Pancreas (tissue), 10 donors: ENCODE measurements at regions not wholly inside any gene's neighbourhood (a gene's known extent, or its start where the extent isn't known, plus 50 kb on each side); places are given as distances from the start of the nearest gene placed in this dataset.

Experiments
- ATAC-seq, 4 donors: fragments of 200-7000 bp; cut with Tn5 transposase; one replicate each; pipeline versions ENCODE4 v1.8.0 to v1.9.1; 2020; ENCODE audit warnings: mild to moderate bottlenecking in 4 of 4, moderate library complexity in 4 of 4
- DNase-seq, 6 donors: peaks; one replicate each; pipeline ENCODE4 v3.0.0-alpha.2; 2020
- FAIRE-seq: peaks from 2 replicates; lab custom pipeline; 2012; peaks lifted over from hg19 to GRCh38; lab: Jason Lieb, UNC
- H3K27ac ChIP-seq, 4 donors: fragments of 200-600 bp; sonication (generic); 1 replicate in 3 of 4; 2 replicates in 1 of 4; pipeline versions ENCODE4 v1.5.0 to v1.8.0; 2020
- H3K27me3 ChIP-seq, 4 donors: fragments of 200-600 bp; one replicate each; pipeline ENCODE4 v1.8.0; 2021
- H3K36me3 ChIP-seq, 3 donors: fragments of 200-600 bp; sonication (generic) in 1 of 3; one replicate each; pipeline versions ENCODE4 v1.5.0 to v1.8.0; 2020 to 2021
- H3K4me1 ChIP-seq, 3 donors: fragments of 200-600 bp; one replicate each; pipeline ENCODE4 v1.8.0; 2021
- H3K4me3 ChIP-seq, 4 donors: fragments of 200-600 bp; sonication (generic) in 2 of 4; one replicate each; pipeline versions ENCODE4 v1.5.0 to v1.8.0; 2020 to 2021
- H3K9me3 ChIP-seq, 4 donors: fragments of 200-600 bp; one replicate each; pipeline ENCODE4 v1.8.0; 2021
- CTCF ChIP-seq, 4 donors: fragments of 200-600 bp; sonication (generic) in 3 of 4; IDR thresholded peaks; one replicate each; pipeline versions ENCODE4 v1.5.0 to v1.8.0; 2021; ENCODE audit warnings: antibody characterized with exemption in 4 of 4
- WGBS, 2 donors: extraction: QIAGEN DNeasy Blood & Tissue Kit; methylation state at CpG; one replicate each; pipeline ENCODE4 v1.1.7; 2013; 5-methylcytosine and 5-hydroxymethylcytosine counted together
- intact Hi-C, 3 donors: fragments of 100-400 bp; cut with DNase I; formaldehyde crosslinking; loops; one replicate each; pipeline versions ENCODE4 v1.11.1 to v1.14.2; 2022
- donor health status: healthy with polysubstance abuse.
- donor health status: DM: no; HTN: no; CAD: no; lungs with moderate emphysema.
- donor health status: DM: no; HTN: no; CAD: no.
- donor health status: control.
- donor health status: control.
- donor health status: Bipolar disorder and iron deficiency.
- donor health status: DM: yes; HTN: yes; CAD: no.
- donor health status: DM: no; HTN: no; CAD: no.
- donor health status: DM: no; HTN: no; CAD: no.
- donor health status: DM: yes; HTN: yes; CAD: no.

GRCh38 chr7:17689361-17689902 lies 250.9 kb downstream of the SNX13 start:
- no peak for TF ChIP-seq CTCF (IDR thresholded peaks at IDR 0.05)
- Histone ChIP-seq H3K4me3 (no peak overlapping the region), H3K27ac (no peak overlapping the region), H3K4me1 (no peaks in the 10 kb centered on the region), H3K36me3 (no peaks in the 10 kb centered on the region), H3K9me3 (no peaks in the 10 kb centered on the region), H3K27me3 (no peaks in the 10 kb centered on the region)
- intact Hi-C loops = no loop called here
- no peak for DNase-seq
- ATAC-seq = no peak
- no peak for FAIRE-seq
- 30 to 31% methylated on average over 5 of the region's 5 CpGs for whole genome bisulfite sequencing, 2 donors

GRCh38 chr7:17690030-17690429 lies 250.3 kb downstream of the SNX13 start:
- no peak for FAIRE-seq
- peak in 2 of 4 donors; percentile 60 to 63 for ATAC-seq
- DNase-seq = no peak

GRCh38 chr7:17696422-17696821 lies 243.9 kb downstream of the SNX13 start:
- H3K27me3 ChIP-seq = no peaks in the 10 kb centered on the region
- peak in 1 of 4 donors; percentile 58 for ATAC-seq

More at GRCh38 chr7:17690030-17690429, 250.3 kb downstream of the SNX13 start:
- Histone ChIP-seq H3K4me1 (no peaks in the 10 kb centered on the region), H3K9me3 (no peaks in the 10 kb centered on the region), H3K27ac (no peak overlapping the region), H3K36me3 (no peaks in the 10 kb centered on the region), H3K4me3 (no peak overlapping the region), H3K27me3 (no peaks in the 10 kb centered on the region)
- WGBS, 2 donors = 66 to 67% methylated on average over 4 of the region's 4 CpGs
- TF ChIP-seq CTCF (IDR thresholded peaks at IDR 0.05) = no peak
- intact Hi-C loops = no loop called here

GRCh38 chr7:17697128-17697881 lies 243.0 kb downstream of the SNX13 start:
- ATAC-seq = no peak

More at GRCh38 chr7:17696422-17696821, 243.9 kb downstream of the SNX13 start:
- Histone ChIP-seq H3K36me3 (no peaks in the 10 kb centered on the region), H3K4me1 (no peaks in the 10 kb centered on the region), H3K4me3 (no peak overlapping the region), H3K9me3 (no peaks in the 10 kb centered on the region), H3K27ac (no peak overlapping the region)
- intact Hi-C loops = no loop called here
- DNase-seq (no peak), FAIRE-seq (no peak)
- 48 to 55% methylated on average over 6 of the region's 6 CpGs for WGBS, 2 donors
- no peak for TF ChIP-seq CTCF (IDR thresholded peaks at IDR 0.05)

More at GRCh38 chr7:17697128-17697881, 243.0 kb downstream of the SNX13 start:
- DNase-seq (no peak), FAIRE-seq (no peak)
- 80% methylated on average over 4 of the region's 4 CpGs for WGBS, 2 donors
- no peaks in the 10 kb centered on the region for H3K27me3 ChIP-seq
- no peaks in the 10 kb centered on the region for H3K4me1 ChIP-seq
- H3K9me3 ChIP-seq = no peaks in the 10 kb centered on the region
- intact Hi-C loops = no loop called here
- TF ChIP-seq CTCF (IDR thresholded peaks at IDR 0.05) = no peak
- H3K27ac ChIP-seq = no peak overlapping the region
- no peak overlapping the region for H3K4me3 ChIP-seq
- no peaks in the 10 kb centered on the region for H3K36me3 ChIP-seq
